ENCODE measurements at regions not wholly inside any gene's neighbourhood (a gene's known extent, or its start where the extent isn't known, plus 50 kb on each side); places are given as distances from the start of the nearest gene placed in this dataset.

GRCh38 chr10:131559450-131559911 is 248.0 kb upstream of the TCERG1L start:
- Histone ChIP-seq H3K27me3 (replicated peaks; ENCODE audit: insufficient read depth, low read depth, low read length, poor library complexity) (no peaks in the 10 kb centered on the region), H3K9me3 (ENCODE audit: low read depth, low read length, poor library complexity, severe bottlenecking) (no peaks in the 10 kb centered on the region), H3K4me1 (ENCODE audit: insufficient read depth, low read length, poor library complexity, severe bottlenecking) (no peaks in the 10 kb centered on the region), H3K4me3 (ENCODE audit: low read depth, low read length, poor library complexity, severe bottlenecking) (no peak overlapping the region), H3K27ac (ENCODE audit: low read depth, low read length, poor library complexity, severe bottlenecking) (no peak overlapping the region), H3K36me3 (ENCODE audit: insufficient read depth, low read length, poor library complexity, severe bottlenecking) (no peaks in the 10 kb centered on the region)
- DNase-seq (ENCODE audit: low spot score): no peak
- ChIA-PET CTCF (no interaction called here), POLR2A (ENCODE audit: low non-redundant PET) (no interaction called here)
- TF ChIP-seq CTCF (conservative IDR thresholded peaks at IDR 0.05; ENCODE audit: low read depth, low read length) (no peak), EZH2 (IDR thresholded peaks at IDR 0.05; ENCODE audit: borderline replicate concordance, low read depth, low read length, poor library complexity, severe bottlenecking) (no peak)
- intact Hi-C loops (cut with micrococcal nuclease; ENCODE audit: unreplicated experiment): no loop called here
- BruUV-seq (replicated peaks): no TSS peak

- Histone ChIP-seq H3K4me1 (ENCODE audit: insufficient read depth, low read length, poor library complexity, severe bottlenecking) (no peaks in the 10 kb centered on the region), H3K4me3 (ENCODE audit: low read depth, low read length, poor library complexity, severe bottlenecking) (no peak overlapping the region), H3K9me3 (ENCODE audit: low read depth, low read length, poor library complexity, severe bottlenecking) (peaks cover 3% of the 10 kb centered on the region), H3K36me3 (ENCODE audit: insufficient read depth, low read length, poor library complexity, severe bottlenecking) (no peaks in the 10 kb centered on the region), H3K27me3 (replicated peaks; ENCODE audit: insufficient read depth, low read depth, low read length, poor library complexity) (no peaks in the 10 kb centered on the region), H3K27ac (ENCODE audit: low read depth, low read length, poor library complexity, severe bottlenecking) (no peak overlapping the region)
- DNase-seq (ENCODE audit: low spot score): no peak
- ChIA-PET POLR2A (ENCODE audit: low non-redundant PET) (no interaction called here), CTCF (no interaction called here)
- intact Hi-C loops (cut with micrococcal nuclease; ENCODE audit: unreplicated experiment): no loop called here
- TF ChIP-seq CTCF (conservative IDR thresholded peaks at IDR 0.05; ENCODE audit: low read depth, low read length): no peak
- TF ChIP-seq EZH2 (IDR thresholded peaks at IDR 0.05; ENCODE audit: borderline replicate concordance, low read depth, low read length, poor library complexity, severe bottlenecking): no peak
- BruUV-seq (replicated peaks): no TSS peak
These were observed 248.6 kb upstream of the TCERG1L start for GRCh38 chr10:131560166-131560565.

GRCh38 chr10:131560706-131561355 is 249.3 kb upstream of the TCERG1L start:
- no peak for DNase-seq (ENCODE audit: low spot score)
- Histone ChIP-seq H3K27me3 (replicated peaks; ENCODE audit: insufficient read depth, low read depth, low read length, poor library complexity) (no peaks in the 10 kb centered on the region), H3K9me3 (ENCODE audit: low read depth, low read length, poor library complexity, severe bottlenecking) (peaks cover 3% of the 10 kb centered on the region), H3K4me1 (ENCODE audit: insufficient read depth, low read length, poor library complexity, severe bottlenecking) (no peaks in the 10 kb centered on the region), H3K4me3 (ENCODE audit: low read depth, low read length, poor library complexity, severe bottlenecking) (no peak overlapping the region), H3K36me3 (ENCODE audit: insufficient read depth, low read length, poor library complexity, severe bottlenecking) (no peaks in the 10 kb centered on the region), H3K27ac (ENCODE audit: low read depth, low read length, poor library complexity, severe bottlenecking) (no peak overlapping the region)
- ChIA-PET POLR2A (ENCODE audit: low non-redundant PET) (no interaction called here), CTCF (no interaction called here)
- TF ChIP-seq CTCF (conservative IDR thresholded peaks at IDR 0.05; ENCODE audit: low read depth, low read length) (no peak), EZH2 (IDR thresholded peaks at IDR 0.05; ENCODE audit: borderline replicate concordance, low read depth, low read length, poor library complexity, severe bottlenecking) (no peak)
- BruUV-seq (replicated peaks): no TSS peak
- intact Hi-C loops (cut with micrococcal nuclease; ENCODE audit: unreplicated experiment): no loop called here
